ENCODE measurements at regions not wholly inside any gene's neighbourhood (a gene's known extent, or its start where the extent isn't known, plus 50 kb on each side); places are given as distances from the start of the nearest gene placed in this dataset.

GRCh38 chr2:58972737-58973136 lies 731.6 kb upstream of the FANCL start:
- DNase-seq = no peak

DNA sequence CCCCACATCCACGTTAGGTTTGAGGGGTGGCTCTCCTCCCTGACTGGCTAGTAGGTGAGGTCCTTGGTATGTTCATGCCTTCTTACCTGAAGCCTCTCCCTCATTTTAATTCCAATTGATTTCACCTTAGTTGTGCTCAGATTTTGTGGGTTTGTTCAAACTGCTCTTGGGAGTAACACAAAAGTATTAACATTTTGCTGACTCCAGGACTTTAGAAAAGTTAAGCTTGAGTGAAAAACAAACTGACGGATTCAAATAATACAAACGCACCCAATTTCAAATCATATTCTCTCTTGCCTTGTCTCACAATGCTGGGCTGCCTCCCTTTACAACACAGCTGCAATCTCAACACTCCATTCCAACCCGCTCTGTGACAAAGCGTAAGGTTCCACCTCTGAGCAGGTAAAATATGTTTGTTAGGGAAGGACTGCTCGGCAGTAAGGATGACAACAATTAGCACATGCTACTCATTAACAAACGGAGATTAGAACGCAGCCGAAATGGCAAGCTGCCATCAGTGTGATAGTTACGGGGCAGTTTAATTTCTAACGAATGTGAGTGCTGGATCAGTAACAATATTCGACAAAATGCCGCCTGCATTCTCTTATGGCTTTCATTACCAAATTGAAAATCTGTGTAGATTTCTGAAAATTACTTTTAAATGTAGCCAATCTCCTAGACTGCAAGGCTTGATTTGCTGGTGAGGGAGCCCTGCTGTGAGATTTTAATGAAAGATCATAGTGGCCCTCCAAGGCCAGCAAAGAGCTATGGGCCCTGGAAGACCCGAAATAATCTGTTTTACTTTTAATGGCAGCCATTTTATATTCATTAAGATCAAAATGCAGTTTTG lies 730.6 kb upstream of the FANCL start:
- DNase-seq = no peak

DNA sequence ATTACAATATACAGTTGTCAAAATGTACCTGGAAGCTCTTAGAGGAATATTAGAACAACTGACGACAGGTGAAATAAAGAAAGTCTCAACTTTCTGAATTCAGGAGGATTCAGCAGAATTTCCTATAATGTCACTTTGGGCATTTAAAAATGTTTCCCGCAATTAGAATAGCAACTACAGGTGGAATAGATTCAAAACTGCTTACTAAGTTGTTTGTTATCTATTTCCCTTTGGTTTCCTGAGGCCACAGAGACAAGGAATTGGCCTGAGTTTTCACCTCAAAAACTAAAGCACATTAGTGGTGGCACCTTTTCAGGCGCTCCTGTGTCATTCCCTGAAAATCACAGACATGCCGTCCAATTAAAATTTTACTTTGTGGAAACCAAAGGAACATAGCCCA lies 729.2 kb upstream of the FANCL start:
- DNase-seq = no peak

DNA sequence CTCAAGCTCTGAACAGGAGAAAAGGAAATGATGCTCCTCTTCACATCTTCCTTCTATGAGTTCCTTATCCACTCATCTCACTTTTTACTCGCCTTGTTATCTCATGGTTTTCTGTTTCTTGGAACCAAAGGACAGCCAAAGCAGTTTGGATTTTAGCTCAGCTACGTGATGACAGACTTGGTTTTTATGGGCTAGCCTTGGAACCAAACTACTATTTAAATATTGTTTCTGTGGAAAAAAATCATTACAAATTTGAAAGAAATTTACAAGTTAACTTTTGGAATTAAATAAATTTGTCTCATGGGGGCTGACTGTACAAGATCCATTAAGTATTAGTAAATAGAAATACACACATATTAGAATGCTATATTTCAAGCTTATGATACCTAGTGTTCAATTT lies 727.8 kb upstream of the FANCL start:
- DNase-seq = no peak

DNA sequence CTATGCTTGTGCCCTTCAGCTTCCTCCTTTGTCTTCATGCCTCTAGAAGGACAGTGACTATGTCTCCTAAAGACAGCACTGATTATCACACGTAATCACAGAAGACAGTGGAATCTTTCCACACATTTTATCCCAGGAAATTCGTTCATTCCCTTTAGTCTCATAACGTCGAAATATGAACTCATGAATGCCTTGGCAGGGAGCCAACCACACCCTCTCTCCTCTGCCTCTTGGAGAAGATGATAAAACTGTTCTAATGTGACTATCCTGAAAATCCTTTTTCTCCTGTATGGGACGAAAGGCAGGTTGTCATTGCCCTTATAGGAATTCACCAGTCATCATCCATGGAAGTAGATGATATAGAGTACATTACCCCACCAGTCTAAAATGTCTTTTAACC lies 726.6 kb upstream of the FANCL start:
- DNase-seq = no peak

- no peak for DNase-seq
Observed at GRCh38 chr2:58965602-58966001, 724.5 kb upstream of the FANCL start.

DNA sequence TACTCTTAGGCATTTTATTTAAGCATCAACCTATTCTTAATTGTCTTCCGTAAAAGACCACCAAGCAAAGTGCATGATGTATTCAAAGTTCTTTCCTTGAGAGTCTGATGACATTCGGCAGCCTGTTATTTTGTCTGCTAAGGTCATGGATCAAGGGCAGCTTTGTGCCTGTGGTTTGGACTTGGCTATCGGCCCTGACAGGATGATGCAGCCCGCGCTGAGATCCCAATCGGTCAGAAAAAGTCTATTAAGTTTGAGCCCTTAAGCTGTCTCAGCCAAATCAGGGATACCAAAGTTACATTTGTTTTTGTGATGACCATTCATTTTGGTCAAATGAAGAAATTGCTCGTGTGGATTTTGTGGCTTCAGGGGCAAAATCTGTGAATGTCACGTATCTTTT lies 718.9 kb upstream of the FANCL start:
- no peak for DNase-seq

- DNase-seq = no peak
Observed at GRCh38 chr2:58957188-58957840, 716.2 kb upstream of the FANCL start.

DNA sequence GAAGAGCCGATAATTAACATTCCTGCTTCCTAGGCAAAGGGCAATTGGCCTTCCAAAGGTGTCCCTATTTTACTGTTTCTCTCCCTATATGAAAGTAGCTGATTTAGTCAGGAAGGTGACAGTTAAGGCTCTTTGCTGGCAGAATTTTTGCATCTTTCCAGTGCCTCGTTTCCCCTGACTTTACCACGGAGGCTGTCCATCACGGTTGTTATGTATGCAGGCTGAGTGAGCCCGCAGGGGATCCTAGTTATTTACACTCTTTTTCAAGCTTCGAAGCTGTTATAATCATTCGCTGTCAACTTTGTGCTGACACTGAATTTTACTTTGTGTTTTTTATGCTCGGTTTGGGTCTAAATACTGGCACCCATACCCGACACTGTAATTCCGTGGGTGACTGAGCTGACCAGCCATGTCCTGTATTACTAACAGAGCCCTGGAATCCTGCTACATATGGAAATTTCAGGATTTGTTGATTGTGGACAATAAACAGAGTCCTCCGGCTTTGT lies 713.8 kb upstream of the FANCL start:
- DNase-seq = no peak

DNA sequence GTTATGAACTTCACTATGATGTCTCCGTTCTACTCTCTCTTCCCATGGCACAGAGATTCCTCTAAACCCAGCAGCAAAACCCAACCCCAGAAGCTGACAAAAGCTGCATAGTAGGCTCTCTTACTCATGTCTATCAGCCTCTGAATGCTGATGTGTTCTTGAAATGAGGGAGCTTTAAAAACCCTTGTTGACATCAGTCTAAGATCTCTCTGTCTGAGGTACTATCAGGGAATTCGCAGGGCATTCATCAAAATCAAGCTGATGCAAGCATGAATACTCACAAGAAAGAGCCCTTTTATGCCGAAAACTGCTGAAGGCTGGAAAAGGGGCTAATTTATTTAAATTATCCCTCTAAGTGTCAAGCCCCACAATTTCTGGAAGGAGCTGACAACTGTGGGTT lies 710.6 kb upstream of the FANCL start:
- DNase-seq = no peak

- no peak for DNase-seq
Observed at GRCh38 chr2:58950795-58951462, 709.8 kb upstream of the FANCL start.

DNA sequence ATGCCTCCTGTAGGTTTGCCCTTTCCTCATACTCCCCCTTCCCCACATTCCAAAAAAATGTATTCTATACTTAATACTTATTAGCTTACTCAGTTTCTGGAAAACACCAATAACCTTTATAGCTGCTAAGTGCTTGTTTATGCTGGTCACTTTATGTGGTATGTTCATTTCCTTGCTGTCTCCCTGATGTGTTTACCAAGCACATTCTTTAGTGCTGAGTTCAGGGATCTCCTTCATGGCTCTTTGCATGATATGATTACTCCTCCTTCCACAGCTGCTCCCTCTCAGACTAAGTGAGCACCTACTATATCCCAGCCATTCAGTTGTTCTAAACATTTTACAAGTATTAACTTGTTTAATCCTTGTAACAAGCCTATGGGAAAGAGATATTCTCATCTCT lies 698.3 kb upstream of the FANCL start:
- DNase-seq = no peak

DNA sequence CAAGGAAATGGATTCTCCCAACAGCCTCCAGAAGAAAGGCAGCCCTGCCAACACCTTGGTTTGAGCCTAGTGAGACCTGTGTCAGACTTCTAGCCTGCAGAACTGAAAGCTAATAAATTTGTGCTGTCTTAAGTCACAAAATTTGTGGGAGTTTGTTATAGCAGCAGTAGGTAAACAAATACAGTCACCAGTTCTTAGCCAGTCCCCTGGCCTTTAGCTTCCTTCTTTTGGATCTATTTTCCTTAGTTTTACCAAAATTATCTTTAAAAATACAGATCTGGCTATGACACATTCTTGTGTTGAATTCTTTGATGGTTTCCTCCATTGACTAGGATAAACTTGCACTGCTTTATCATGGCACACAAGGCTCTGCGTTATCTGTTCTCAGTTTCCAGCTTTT lies 697.9 kb upstream of the FANCL start:
- DNase-seq = no peak

GRCh38 chr2:58932801-58933200 lies 691.7 kb upstream of the FANCL start:
- DNase-seq = no peak

GRCh38 chr2:58930537-58930936 lies 689.4 kb upstream of the FANCL start:
- DNase-seq = no peak

- DNase-seq = no peak
Observed at GRCh38 chr2:58928973-58929372, 687.8 kb upstream of the FANCL start.

GRCh38 chr2:58928391-58928790 lies 687.3 kb upstream of the FANCL start:
- no peak for DNase-seq

GRCh38 chr2:58926112-58926511 lies 685.0 kb upstream of the FANCL start:
- DNase-seq = no peak

DNA sequence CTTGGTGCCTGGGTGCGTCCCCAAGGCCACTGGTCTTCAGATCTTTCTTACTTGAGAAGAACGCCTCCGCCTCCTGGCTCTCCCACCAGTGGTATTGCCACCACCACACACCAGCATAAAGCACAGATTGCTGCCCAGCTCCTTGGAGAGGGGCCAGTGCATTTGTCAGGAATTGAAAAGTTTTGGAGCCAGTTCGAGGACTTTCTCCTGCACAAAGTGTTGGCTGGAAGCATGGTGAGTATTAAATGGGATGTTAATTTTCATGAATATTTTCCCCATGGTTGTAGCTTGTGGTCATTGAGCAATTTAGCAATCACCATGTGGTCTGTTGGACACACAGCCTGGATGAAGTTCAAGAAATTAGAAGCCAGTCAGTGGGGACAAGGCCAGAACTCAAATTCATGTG lies 684.6 kb upstream of the FANCL start:
- no peak for DNase-seq

GRCh38 chr2:58923869-58924268 lies 682.7 kb upstream of the FANCL start:
- no peak for DNase-seq

GRCh38 chr2:58922245-58922644 lies 681.1 kb upstream of the FANCL start:
- no peak for DNase-seq

GRCh38 chr2:58921676-58922075 lies 680.6 kb upstream of the FANCL start:
- no peak for DNase-seq

- DNase-seq = no peak
Observed at GRCh38 chr2:58920001-58920400, 678.9 kb upstream of the FANCL start.

GRCh38 chr2:58919316-58919715 lies 678.2 kb upstream of the FANCL start:
- no peak for DNase-seq

Data from T-helper 2 cell (primary cell).